Stimulated activated CD4-positive, alpha-beta T cell treated with anti-CD3 and anti-CD28 coated beads, TNF-alpha, amount 100 ng/mL, for 1 hour (primary cell): ENCODE measurements at regions not wholly inside any gene's neighbourhood (a gene's known extent, or its start where the extent isn't known, plus 50 kb on each side); places are given as distances from the start of the nearest gene placed in this dataset.
"Not testable (repeated sequence)": the region's sequence is repeated elsewhere in the genome, so short reads cannot be mapped to it uniquely, and the experiment has no call there.

ENCODE experiments used
- DNase-seq, 3 donors: peaks; one replicate each; pipeline ENCODE4 v3.0.0-alpha.2; 2020; ENCODE audit warnings: low read depth in 3 of 3, low spot score in 1 of 3

GRCh38 chr6:14386668-14387067 is 269.1 kb downstream of the CD83 start:
- no peak for DNase-seq

GRCh38 chr6:14388371-14388770 is 270.8 kb downstream of the CD83 start:
- DNase-seq: no peak

GRCh38 chr6:14389776-14390175 is 272.2 kb downstream of the CD83 start:
- not testable (repeated sequence) for DNase-seq

DNA sequence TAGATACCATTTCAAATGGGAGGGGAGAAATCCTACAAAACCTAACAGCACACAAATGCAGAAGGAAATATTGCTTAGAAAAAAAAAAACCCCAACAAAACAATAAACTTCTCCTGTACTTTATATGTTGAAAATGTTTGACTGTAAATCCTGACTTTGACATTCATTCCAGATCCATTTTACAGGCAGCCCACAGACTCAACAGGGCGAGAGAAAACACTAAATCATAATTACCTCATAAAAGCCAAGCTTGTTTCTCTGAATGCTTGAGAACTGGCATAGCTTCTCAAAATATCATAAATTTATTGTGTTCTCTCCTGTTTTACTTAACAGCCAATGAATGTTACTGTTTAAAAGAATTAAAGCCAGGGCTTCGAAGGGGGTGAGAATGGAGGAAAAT is 273.2 kb downstream of the CD83 start:
- no peak for DNase-seq

DNA sequence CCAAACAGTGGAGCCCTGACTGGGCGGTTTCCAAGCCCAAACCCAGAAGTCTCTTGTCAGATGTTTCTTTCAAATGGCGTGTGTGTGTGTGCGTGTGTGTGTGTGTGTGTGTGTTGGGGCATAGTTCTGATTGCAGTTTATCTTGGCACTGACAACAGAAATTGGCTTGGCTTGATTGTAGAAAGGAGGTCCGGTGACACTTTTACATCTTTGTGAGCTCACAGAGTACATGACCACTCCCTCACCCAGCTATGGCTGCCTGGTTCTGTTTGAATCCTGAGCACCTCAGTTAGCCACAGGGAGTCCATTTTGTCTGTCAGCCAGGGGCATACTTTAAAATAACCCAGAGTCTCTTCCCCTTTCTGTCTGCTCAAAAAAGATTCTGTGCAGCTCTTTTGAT is 276.3 kb downstream of the CD83 start:
- DNase-seq: no peak

GRCh38 chr6:14396392-14396791 is 278.8 kb downstream of the CD83 start:
- DNase-seq: no peak

DNA sequence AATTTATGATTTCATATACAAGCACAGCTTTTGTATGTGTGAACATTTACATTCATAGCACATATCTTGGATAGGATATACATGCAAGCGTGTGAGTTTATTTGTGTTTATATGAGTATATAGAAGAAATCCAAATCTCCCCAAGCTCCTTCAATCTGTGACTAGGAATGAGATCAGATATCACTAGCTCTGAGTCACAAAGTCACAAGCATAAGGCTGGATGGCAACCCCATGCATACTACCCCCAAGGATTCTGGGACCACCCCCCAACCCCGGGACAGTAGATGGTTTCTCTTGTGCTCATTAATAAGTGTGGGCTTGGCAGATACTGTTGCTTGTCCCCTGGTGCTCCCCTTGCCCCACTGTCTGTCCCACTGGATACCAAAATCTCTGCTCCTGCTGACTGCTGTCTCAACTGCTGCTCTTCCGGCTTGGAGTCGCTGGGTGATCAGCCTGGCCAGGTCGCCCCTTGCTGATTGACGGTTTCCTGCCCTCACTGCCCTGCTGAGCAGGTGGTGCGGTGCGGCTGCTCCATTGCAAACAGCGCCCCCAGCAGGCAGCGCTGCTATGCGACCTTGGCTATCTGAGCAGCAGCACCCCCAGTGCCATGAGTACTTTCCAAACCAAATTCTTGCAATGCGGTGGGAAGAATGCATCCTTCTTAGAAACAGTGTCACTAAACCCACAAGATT is 279.4 kb downstream of the CD83 start:
- no peak for DNase-seq

DNA sequence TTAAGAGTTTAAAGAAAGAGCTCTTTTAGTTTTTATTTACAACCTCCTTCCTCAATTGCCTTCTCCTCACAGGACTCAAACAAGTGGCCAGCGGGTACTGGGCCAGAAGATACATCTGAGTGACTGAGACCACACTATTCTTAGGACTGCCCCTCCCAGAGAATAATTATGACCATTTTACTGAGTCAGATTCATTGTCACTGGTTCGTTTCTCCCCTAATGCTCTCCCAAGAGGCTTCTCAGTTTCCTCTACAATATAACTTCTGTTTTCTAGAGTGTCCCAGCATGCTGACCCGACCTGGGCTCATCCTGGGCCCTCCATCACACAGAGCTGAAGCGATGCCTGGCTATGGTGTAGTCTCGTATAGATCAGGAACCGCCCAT is 279.9 kb downstream of the CD83 start:
- no peak for DNase-seq

GRCh38 chr6:14398953-14399352 is 281.4 kb downstream of the CD83 start:
- DNase-seq: no peak

DNA sequence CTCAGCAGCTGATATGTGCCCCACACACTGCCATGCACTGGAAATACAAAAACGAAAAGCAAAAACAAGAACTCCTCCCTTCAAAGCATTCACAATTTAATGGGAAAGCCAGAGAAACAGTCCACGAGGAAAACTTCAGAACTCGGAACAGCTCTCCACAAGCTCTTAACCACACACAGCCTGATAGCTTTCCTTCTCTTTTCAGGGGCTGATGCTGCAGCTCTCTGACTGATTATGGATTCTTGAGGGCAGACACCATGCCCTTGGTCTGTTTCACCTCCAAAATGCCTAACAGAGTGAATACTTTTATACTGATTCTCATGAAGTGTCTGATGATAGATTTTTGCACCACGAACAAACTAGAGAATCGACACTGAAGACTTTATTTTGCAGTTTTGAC is 282.1 kb downstream of the CD83 start:
- DNase-seq: no peak

DNA sequence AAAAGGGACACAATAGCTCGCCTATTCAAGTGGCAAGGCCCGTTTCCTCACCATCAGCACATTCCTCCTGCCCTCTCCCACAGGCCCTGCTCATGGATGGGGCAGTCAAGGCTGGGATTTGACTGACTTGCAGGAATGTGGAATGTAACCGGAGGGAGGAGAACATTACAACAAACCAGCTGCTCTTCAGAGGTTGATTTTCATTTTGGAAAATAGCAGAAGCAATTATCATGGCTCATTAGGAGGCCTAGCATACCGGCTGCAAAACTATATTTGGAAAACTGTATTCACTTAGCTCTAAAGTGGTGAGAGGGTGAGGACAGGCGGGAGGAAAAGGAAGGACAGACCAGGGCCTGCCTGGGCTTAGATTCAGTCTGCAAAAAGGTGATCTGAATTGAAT is 283.7 kb downstream of the CD83 start:
- no peak for DNase-seq

- no peak for DNase-seq
These were observed 289.2 kb downstream of the CD83 start for GRCh38 chr6:14406614-14407331.

DNA sequence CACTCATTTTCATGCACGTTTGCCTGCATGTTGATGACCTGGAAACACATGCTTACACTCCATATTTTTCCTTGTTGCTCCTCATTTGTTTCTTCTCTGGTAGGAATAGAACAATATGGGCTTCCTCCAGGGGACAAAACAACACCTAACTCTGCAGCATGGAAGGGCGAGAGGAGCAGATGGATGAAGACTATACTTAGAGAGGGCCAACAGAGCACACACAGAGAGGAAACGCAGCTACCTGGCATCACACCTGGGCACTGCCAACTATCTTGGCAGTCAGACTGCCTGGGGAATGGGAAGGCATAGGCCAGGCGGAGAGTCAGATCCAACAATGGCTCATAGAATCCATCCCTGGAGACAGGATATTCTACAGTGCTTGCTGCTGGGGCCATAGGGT is 290.9 kb downstream of the CD83 start:
- no peak for DNase-seq

- DNase-seq: no peak
These were observed 294.5 kb downstream of the CD83 start for GRCh38 chr6:14412026-14412425.

GRCh38 chr6:14415452-14415851 is 297.9 kb downstream of the CD83 start:
- DNase-seq: no peak

DNA sequence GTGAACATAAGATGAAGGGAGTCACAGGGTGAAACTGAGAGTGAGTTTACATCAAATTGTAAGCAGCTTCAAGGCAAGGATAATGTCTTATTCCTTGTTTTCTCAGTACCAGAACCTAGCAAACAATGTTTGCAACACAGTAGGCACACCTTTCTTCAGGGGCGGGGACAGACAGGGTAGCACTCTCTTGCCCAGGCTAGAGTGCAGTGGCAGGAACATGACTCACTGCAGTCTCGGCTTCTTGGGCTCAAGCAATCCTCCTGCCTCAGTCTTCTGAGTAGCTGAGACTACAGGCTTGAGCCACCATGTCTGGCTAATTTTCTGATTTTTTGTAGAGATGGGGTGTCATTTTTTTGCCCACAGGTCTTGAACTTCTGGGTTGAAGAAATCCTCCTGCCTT is 299.8 kb downstream of the CD83 start:
- no peak for DNase-seq

- DNase-seq: not testable (repeated sequence)
These were observed 301.7 kb downstream of the CD83 start for GRCh38 chr6:14419224-14419623.

DNA sequence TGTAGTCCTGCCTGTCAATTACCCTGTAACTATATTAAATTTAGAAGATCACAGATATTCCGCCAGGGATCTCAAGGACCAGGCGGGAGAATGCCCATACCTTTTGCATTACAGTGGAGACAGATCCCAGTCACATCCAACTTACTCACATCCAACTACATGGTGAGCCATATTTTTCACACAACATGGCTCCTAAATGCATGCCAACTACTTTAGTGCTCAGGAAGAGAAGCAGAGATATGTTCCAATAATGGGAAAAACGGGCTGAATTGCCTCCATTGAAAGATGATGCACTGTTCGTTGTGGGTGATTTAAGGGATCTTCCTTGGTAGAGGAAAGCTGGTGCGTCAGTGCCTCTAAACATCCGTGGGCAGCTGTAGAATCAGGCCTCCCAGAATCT is 304.5 kb downstream of the CD83 start:
- DNase-seq: no peak

DNA sequence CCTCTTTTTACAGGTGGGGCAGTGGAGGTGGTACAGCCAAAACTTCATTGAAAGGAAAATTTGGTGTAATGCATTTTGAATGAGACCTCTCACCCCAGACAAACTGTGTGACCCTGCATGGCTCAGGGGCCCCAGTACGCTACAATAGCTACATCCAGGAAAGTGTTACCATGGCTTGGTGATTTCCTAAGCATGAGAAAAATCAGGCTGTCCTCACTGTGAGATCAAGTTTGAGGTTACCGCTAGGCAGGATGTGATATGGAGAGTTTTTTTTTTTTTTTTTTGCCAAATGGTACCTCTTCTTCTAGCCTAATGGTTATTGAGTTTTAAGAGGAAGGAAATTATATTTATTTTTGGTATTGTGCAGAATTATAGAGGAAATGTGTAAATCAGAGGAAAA is 305.3 kb downstream of the CD83 start:
- no peak for DNase-seq

- no peak for DNase-seq
These were observed 305.8 kb downstream of the CD83 start for GRCh38 chr6:14423330-14423729.

- no peak for DNase-seq
These were observed 306.4 kb downstream of the CD83 start for GRCh38 chr6:14423955-14424354.

DNA sequence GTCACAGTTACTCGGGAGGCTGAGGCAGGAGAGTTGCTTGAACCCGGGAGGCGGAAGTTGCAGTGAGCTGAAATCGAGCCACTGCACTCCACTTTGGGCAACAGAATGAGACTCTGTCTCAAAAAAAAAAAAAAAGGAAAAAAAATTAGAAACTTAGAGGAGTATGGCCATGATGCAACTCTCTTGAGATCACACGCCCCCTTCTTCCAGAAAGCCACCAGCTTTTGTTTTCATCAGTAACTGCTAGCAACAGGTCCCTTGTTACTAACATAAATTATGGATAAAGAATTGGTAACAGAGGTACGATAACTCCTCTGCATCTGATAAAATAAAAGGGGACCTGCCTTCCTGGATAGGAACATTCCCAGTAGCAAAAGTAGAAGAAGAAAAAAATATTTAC is 308.2 kb downstream of the CD83 start:
- no peak for DNase-seq

DNA sequence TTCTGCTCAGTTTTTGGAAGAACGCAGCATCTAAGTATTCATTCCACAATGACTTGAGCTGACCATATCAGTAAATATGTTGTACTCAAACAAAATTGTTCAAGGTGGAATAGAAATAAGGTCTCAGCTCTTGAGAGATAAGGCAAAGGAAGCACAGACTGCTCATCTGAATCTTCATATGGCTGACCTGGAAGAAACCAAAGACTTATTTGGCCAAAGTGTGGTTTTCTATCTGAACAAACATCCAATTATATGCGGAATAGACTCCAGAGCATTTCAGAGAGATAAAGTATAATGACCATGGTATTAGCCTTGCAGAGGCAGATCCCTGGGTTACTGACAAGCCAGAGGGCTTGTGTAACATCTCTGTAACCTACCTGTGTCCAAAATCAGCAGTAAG is 308.7 kb downstream of the CD83 start:
- DNase-seq: no peak
